Endothelial cell of umbilical vein (primary cell): ENCODE measurements at regions not wholly inside any gene's neighbourhood (a gene's known extent, or its start where the extent isn't known, plus 50 kb on each side); places are given as distances from the start of the nearest gene placed in this dataset.

ENCODE experiments used
- BruUV-seq: library from RNA; stranded (reverse); fragments of 400-500 nt; replicated peaks from 2 replicates; lab custom pipeline; 2021; lab: Mats Ljungman, UMichigan
- CTCF ChIA-PET: fragments of 300-600, 350-600 bp; sonication (Branson Sonifier 250); formaldehyde crosslinking; loops from one replicate; lab custom pipeline; 2021; ENCODE audit warnings: antibody characterized with exemption, inconsistent platforms; lab: Charles Lee
- POLR2A ChIA-PET: fragments of 300-600, 350-600 bp; sonication (Branson Sonifier 250); formaldehyde crosslinking; loops from one replicate; lab custom pipeline; 2021; ENCODE audit warnings: antibody characterized with exemption, inconsistent platforms; lab: Charles Lee
- DNase-seq: peaks from one replicate; pipeline ENCODE4 v3.0.0-alpha.2; 2011; ENCODE audit warnings: low read depth, low spot score
- FAIRE-seq: peaks from 2 replicates; lab custom pipeline; 2011; peaks lifted over from hg19 to GRCh38; lab: Jason Lieb, UNC
- H2AFZ ChIP-seq: 2 replicates; pipeline ENCODE4 v1.6.0; 2012; ENCODE audit warnings: low read depth, low read length, control low read depth, inconsistent platforms
- H3K27ac ChIP-seq: 2 replicates; pipeline ENCODE4 v1.5.1; 2011; ENCODE audit warnings: low read depth, mild to moderate bottlenecking, control low read depth, low read length, moderate library complexity; ENCODE audit not compliant: insufficient read depth
- H3K27me3 ChIP-seq, 2 experiments: 2 replicates each; pipeline versions ENCODE4 v1.6.0 to v1.6.1; 2011; ENCODE audit warnings: low read length in 2 of 2, mixed read lengths in 1 of 2; ENCODE audit not compliant: control insufficient read depth in 2 of 2, insufficient read depth in 2 of 2
- H3K36me3 ChIP-seq, 2 experiments: 2 replicates in 1 of 2; 3 replicates in 1 of 2; pipeline ENCODE4 v1.5.1; 2011; ENCODE audit warnings: low read length in 2 of 2, mild to moderate bottlenecking in 1 of 2, moderate library complexity in 1 of 2; ENCODE audit not compliant: control insufficient read depth in 2 of 2, insufficient read depth in 2 of 2; ENCODE audit errors: extremely low read depth in 1 of 2
- H3K4me1 ChIP-seq: 3 replicates; pipeline ENCODE4 v1.5.1; 2011; ENCODE audit warnings: mild to moderate bottlenecking, low read length; ENCODE audit not compliant: control insufficient read depth, insufficient read depth; ENCODE audit errors: extremely low read depth
- H3K4me2 ChIP-seq: 2 replicates; pipeline ENCODE4 v1.6.1; 2011; ENCODE audit warnings: low read length, control low read depth, mixed read lengths; ENCODE audit not compliant: insufficient read depth
- H3K4me3 ChIP-seq, 3 experiments: fragments of 200-600 bp in 1 of 3; sonication (generic), shearing (Covaris generic) in 1 of 3; replicated peaks in 1 of 3; 2 replicates each; pipeline ENCODE4 v1.5.1; 2011 to 2016; ENCODE audit warnings: control low read depth in 3 of 3, low read length in 3 of 3, mild to moderate bottlenecking in 2 of 3, inconsistent platforms in 1 of 3, low read depth in 1 of 3, moderate library complexity in 1 of 3; ENCODE audit not compliant: insufficient read depth in 1 of 3
- H3K79me2 ChIP-seq: 2 replicates; pipeline ENCODE4 v1.6.0; 2012; ENCODE audit warnings: low read length, inconsistent platforms; ENCODE audit not compliant: control insufficient read depth, insufficient read depth
- H3K9ac ChIP-seq: replicated peaks from 2 replicates; pipeline ENCODE3; 2011; ENCODE audit warnings: low read length, control low read depth; ENCODE audit not compliant: insufficient read depth; ENCODE audit errors: extremely low read depth
- H3K9me1 ChIP-seq: replicated peaks from 3 replicates; pipeline ENCODE4 v1.6.0; 2011; ENCODE audit warnings: mild to moderate bottlenecking, low read length; ENCODE audit not compliant: control insufficient read depth, insufficient read depth; ENCODE audit errors: extremely low read depth
- H3K9me3 ChIP-seq: replicated peaks from 2 replicates; pipeline ENCODE4 v1.5.1; 2012; ENCODE audit warnings: low read length, inconsistent platforms; ENCODE audit not compliant: control insufficient read depth, insufficient read depth
- H4K20me1 ChIP-seq: replicated peaks from 2 replicates; pipeline ENCODE3; 2011; ENCODE audit warnings: mild to moderate bottlenecking, low read length; ENCODE audit not compliant: control insufficient read depth, insufficient read depth; ENCODE audit errors: extremely low read depth
- EZH2 ChIP-seq: IDR thresholded peaks from 2 replicates; pipeline ENCODE4 v1.6.1; 2012; ENCODE audit warnings: borderline replicate concordance, low read depth, mild to moderate bottlenecking, moderate library complexity, low read length, inconsistent platforms; ENCODE audit not compliant: severe bottlenecking
- FOS ChIP-seq: IDR thresholded peaks from 2 replicates; pipeline ENCODE4 v1.6.1; 2011; ENCODE audit warnings: mild to moderate bottlenecking, low read length, moderate library complexity, borderline replicate concordance; ENCODE audit not compliant: insufficient read depth
- GATA2 ChIP-seq: IDR thresholded peaks from 2 replicates; pipeline ENCODE4 v1.7.0; 2011; ENCODE audit warnings: low read depth, mild to moderate bottlenecking, moderate library complexity, mixed read lengths, low read length; ENCODE audit not compliant: insufficient read length, insufficient read depth
- JUN ChIP-seq: IDR thresholded peaks from 2 replicates; pipeline ENCODE4 v1.6.1; 2011; ENCODE audit warnings: borderline replicate concordance, low read depth; ENCODE audit not compliant: insufficient read length, insufficient read depth
- MYC ChIP-seq: IDR thresholded peaks from one replicate; pipeline ENCODE4 v1.6.1; 2011; ENCODE audit warnings: mild to moderate bottlenecking, low read depth, low read length
- POLR2A ChIP-seq: IDR thresholded peaks from 2 replicates; pipeline ENCODE4 v1.6.1; 2012; ENCODE audit warnings: low read depth, mild to moderate bottlenecking, control low read depth, low read length
- POLR2AphosphoS5 ChIP-seq: IDR thresholded peaks from 2 replicates; pipeline ENCODE4 v1.6.1; 2012; ENCODE audit warnings: low read depth, mild to moderate bottlenecking, control low read depth, low read length, moderate library complexity; ENCODE audit not compliant: insufficient read depth
- dilution Hi-C: fragments of 300-500 bp; cut with MboI; formaldehyde crosslinking; loops from one replicate; pipeline ENCODE4 v1.15.0; 2019; ENCODE audit warnings: low sequenced_read_pairs; ENCODE audit not compliant: extremely low pct_ligation_motif_present
- intact Hi-C: fragments of 100-400 bp; cut with micrococcal nuclease; formaldehyde crosslinking; loops from one replicate; pipeline ENCODE4 v1.10.0; 2022
- TF ChIP-seq, protein P1 (sequence below): IDR thresholded peaks from 2 replicates; pipeline ENCODE4 v1.6.1; 2011; ENCODE audit not compliant: insufficient read depth, insufficient read length
- TF ChIP-seq, protein P2 (sequence below), 2 donors: IDR thresholded peaks; 1 replicate in 1 of 2; 2 replicates in 1 of 2; pipeline ENCODE4 v1.5.1; 2011; ENCODE audit warnings: low read length in 2 of 2, mild to moderate bottlenecking in 2 of 2, moderate library complexity in 2 of 2, control low read depth in 1 of 2, inconsistent platforms in 1 of 2, low read depth in 1 of 2; ENCODE audit not compliant: insufficient read depth in 1 of 2; ENCODE audit errors: extremely low read depth in 1 of 2

DNA sequence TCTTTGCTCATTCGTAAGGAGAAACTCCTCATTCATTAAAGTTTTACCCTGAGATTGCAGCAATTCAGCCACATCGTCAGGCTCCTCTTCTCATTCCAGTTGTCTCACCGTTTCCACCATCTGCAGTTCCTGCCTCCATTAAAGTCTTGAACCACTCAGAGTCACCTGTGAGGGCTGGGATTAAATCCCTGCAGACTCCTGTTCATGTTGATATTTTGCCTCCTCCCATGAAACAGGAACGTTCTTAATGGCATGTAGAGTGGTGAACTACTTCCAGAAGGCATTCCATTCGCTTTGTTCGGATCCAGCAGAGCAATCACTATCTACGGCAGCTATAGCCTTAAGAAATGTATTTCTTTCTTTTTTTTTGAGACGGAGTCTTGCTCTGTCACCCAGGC is 96.5 kb upstream of the FAM20C start:
- Histone ChIP-seq H3K27me3 (no peaks in the 10 kb centered on the region), H3K9me1 (no peaks in the 10 kb centered on the region), H3K36me3 (no peaks in the 10 kb centered on the region), H3K4me1 (peaks cover 22% of the 10 kb centered on the region), H3K9me3 (no peaks in the 10 kb centered on the region), H4K20me1 (no peaks in the 10 kb centered on the region), H3K27ac (no peak overlapping the region), H3K79me2 (no peaks in the 10 kb centered on the region), H3K4me2 (no peak overlapping the region), H3K4me3 (no peak overlapping the region), H2AFZ (no peak overlapping the region), H3K9ac (no peak overlapping the region)
- DNase-seq (no peak), FAIRE-seq (no peak)
- dilution Hi-C loops (no loop called here), intact Hi-C loops (no loop called here)
- BruUV-seq: no TSS peak
- no peak for TF ChIP-seq JUN
- TF ChIP-seq FOS: no peak
- no peak for TF ChIP-seq GATA2
- TF ChIP-seq POLR2AphosphoS5: no peak
- TF ChIP-seq MYC: no peak
- TF ChIP-seq, protein P1, sequence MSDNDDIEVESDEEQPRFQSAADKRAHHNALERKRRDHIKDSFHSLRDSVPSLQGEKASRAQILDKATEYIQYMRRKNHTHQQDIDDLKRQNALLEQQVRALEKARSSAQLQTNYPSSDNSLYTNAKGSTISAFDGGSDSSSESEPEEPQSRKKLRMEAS: no peak
- TF ChIP-seq EZH2: no peak
- TF ChIP-seq, protein P2, sequence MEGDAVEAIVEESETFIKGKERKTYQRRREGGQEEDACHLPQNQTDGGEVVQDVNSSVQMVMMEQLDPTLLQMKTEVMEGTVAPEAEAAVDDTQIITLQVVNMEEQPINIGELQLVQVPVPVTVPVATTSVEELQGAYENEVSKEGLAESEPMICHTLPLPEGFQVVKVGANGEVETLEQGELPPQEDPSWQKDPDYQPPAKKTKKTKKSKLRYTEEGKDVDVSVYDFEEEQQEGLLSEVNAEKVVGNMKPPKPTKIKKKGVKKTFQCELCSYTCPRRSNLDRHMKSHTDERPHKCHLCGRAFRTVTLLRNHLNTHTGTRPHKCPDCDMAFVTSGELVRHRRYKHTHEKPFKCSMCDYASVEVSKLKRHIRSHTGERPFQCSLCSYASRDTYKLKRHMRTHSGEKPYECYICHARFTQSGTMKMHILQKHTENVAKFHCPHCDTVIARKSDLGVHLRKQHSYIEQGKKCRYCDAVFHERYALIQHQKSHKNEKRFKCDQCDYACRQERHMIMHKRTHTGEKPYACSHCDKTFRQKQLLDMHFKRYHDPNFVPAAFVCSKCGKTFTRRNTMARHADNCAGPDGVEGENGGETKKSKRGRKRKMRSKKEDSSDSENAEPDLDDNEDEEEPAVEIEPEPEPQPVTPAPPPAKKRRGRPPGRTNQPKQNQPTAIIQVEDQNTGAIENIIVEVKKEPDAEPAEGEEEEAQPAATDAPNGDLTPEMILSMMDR (IDR thresholded peaks at IDR 0.05; ENCODE audit: extremely low read depth in 1 of 2, insufficient read depth in 1 of 2, low read depth in 1 of 2, low read length in 2 of 2): no peak
- TF ChIP-seq POLR2A: no peak
- ChIA-PET POLR2A (no interaction called here), CTCF (no interaction called here)
